K562 (cell line): ENCODE measurements at regions not wholly inside any gene's neighbourhood (a gene's known extent, or its start where the extent isn't known, plus 50 kb on each side); places are given as distances from the start of the nearest gene placed in this dataset.

Source experiments
- ATAC-seq: fragments of 200-7000 bp; cut with Tn5 transposase; 3 replicates; pipeline ENCODE4 v1.9.1; 2020; ENCODE audit warnings: moderate library complexity
- BruUV-seq: library from RNA; stranded (reverse); fragments of 400-500 nt; replicated peaks from 2 replicates; lab custom pipeline; 2021; lab: Mats Ljungman, UMichigan
- CTCF ChIA-PET: fragments of 300-600 bp; formaldehyde crosslinking; extraction: SDS; loops from one replicate; lab custom pipeline; 2021; ENCODE audit warnings: low intra/inter-chr PET ratio; lab: Yijun Ruan, JAX
- POLR2A ChIA-PET: fragments of 300-600, 350-650 bp; sonication (Branson Sonifier 250); formaldehyde crosslinking; extraction: SDS; loops from one replicate; lab custom pipeline; 2021; ENCODE audit warnings: antibody characterized with exemption, inconsistent platforms; lab: Yijun Ruan, JAX
- DNase-seq, 4 experiments: peaks; one replicate each; pipeline versions ENCODE4 v3.0.0 to v3.0.0-alpha.2; 2011 to 2018; ENCODE audit warnings: low spot score in 3 of 4, mixed read lengths in 3 of 4; ENCODE audit errors: extremely low read depth in 1 of 4
- FAIRE-seq: peaks from 2 replicates; lab custom pipeline; 2011; peaks lifted over from hg19 to GRCh38; lab: Jason Lieb, UNC
- H2AFZ ChIP-seq: 2 replicates; pipeline ENCODE4 v1.6.0; 2011; ENCODE audit warnings: low read depth, low read length, control low read depth, inconsistent platforms
- H3K27ac ChIP-seq: fragments of 200-600 bp; 3 replicates; pipeline ENCODE4 v1.8.0; 2011; ENCODE audit warnings: low read depth, mild to moderate bottlenecking, control low read depth, inconsistent platforms, low read length, moderate library complexity, mixed read lengths; ENCODE audit errors: extremely low read depth
- H3K27me3 ChIP-seq, 2 experiments: fragments of 300-600 bp in 1 of 2; 2 replicates in 1 of 2; 3 replicates in 1 of 2; pipeline versions ENCODE4 v1.6.0 to v1.8.0; 2011; ENCODE audit warnings: inconsistent platforms in 2 of 2, low read length in 2 of 2, mild to moderate bottlenecking in 1 of 2, mixed read lengths in 1 of 2, moderate library complexity in 1 of 2; ENCODE audit not compliant: control insufficient read depth in 2 of 2, insufficient read depth in 2 of 2
- H3K36me3 ChIP-seq: fragments of 300-600 bp; 3 replicates; pipeline ENCODE4 v1.8.0; 2011; ENCODE audit warnings: mild to moderate bottlenecking, low read length, inconsistent platforms; ENCODE audit not compliant: control insufficient read depth, insufficient read depth
- H3K4me1 ChIP-seq, 2 experiments: fragments of 200-600 bp in 1 of 2; replicated peaks in 1 of 2; 2 replicates in 1 of 2; 3 replicates in 1 of 2; pipeline versions ENCODE4 v1.5.1 to v1.8.0; 2011; ENCODE audit warnings: inconsistent platforms in 2 of 2, low read length in 2 of 2, mild to moderate bottlenecking in 1 of 2, mixed read lengths in 1 of 2, moderate library complexity in 1 of 2; ENCODE audit not compliant: control insufficient read depth in 2 of 2, insufficient read depth in 2 of 2
- H3K4me2 ChIP-seq: 2 replicates; pipeline ENCODE4 v1.6.1; 2011; ENCODE audit warnings: low read length, control low read depth, inconsistent platforms, mixed read lengths; ENCODE audit not compliant: insufficient read depth
- H3K4me3 ChIP-seq: fragments of 200-600 bp; sonication (generic), shearing (Covaris generic); 2 replicates; pipeline ENCODE4 v1.5.1; 2016; ENCODE audit warnings: control low read depth, inconsistent platforms
- H3K79me2 ChIP-seq: fragments of 200-600 bp; 3 replicates; pipeline ENCODE4 v1.8.0; 2011; ENCODE audit warnings: low read length, inconsistent platforms; ENCODE audit not compliant: control insufficient read depth, insufficient read depth
- H3K9ac ChIP-seq, 2 experiments: 2 replicates each; pipeline versions ENCODE4 v1.6.0 to v1.6.1; 2011; ENCODE audit warnings: low read depth in 2 of 2, low read length in 2 of 2, control low read depth in 1 of 2, inconsistent platforms in 1 of 2, mild to moderate bottlenecking in 1 of 2, mixed read lengths in 1 of 2; ENCODE audit not compliant: insufficient read depth in 1 of 2
- H3K9me1 ChIP-seq: one replicate; pipeline ENCODE4 v1.6.0; 2011; ENCODE audit warnings: inconsistent platforms, mild to moderate bottlenecking, low read length, moderate library complexity; ENCODE audit not compliant: control insufficient read depth, insufficient read depth
- H3K9me3 ChIP-seq: replicated peaks from 2 replicates; pipeline ENCODE4 v1.5.1; 2011; ENCODE audit warnings: low read depth, low read length, inconsistent platforms; ENCODE audit not compliant: control insufficient read depth, insufficient read depth
- H4K20me1 ChIP-seq: replicated peaks from 2 replicates; pipeline ENCODE4 v1.6.1; 2011; ENCODE audit warnings: low read length, inconsistent platforms, mixed read lengths; ENCODE audit not compliant: control insufficient read depth, insufficient read depth
- DMBX1 ChIP-seq: fragments of 250-450 bp; sonication (Bioruptor Pico); IDR thresholded peaks from 2 replicates; pipeline ENCODE4 v1.8.0; 2022; ENCODE audit warnings: inconsistent platforms, mild to moderate bottlenecking, moderate library complexity, borderline replicate concordance
- FOXA3 ChIP-seq, 2 experiments: fragments of 450-650 bp in 1 of 2; sonication (generic) in 1 of 2; formaldehyde crosslinking; IDR thresholded peaks in 1 of 2; conservative IDR thresholded peaks in 1 of 2; 2 replicates each; pipeline versions ENCODE4 v1.4.0 to v1.8.0; 2020 to 2022; ENCODE audit warnings: mild to moderate bottlenecking in 2 of 2, missing genetic modification reagents in 1 of 2
- IRF2 ChIP-seq: sonication (generic); formaldehyde crosslinking; IDR thresholded peaks from 2 replicates; pipeline ENCODE4 v1.8.1; 2022; ENCODE audit warnings: mild to moderate bottlenecking, missing genetic modification reagents
- RBFOX2 ChIP-seq: fragments of 200-400 bp; formaldehyde crosslinking; IDR thresholded peaks from 2 replicates; pipeline ENCODE4 v1.6.1; 2017; ENCODE audit warnings: low read depth, mild to moderate bottlenecking, low read length, moderate library complexity
- SMARCA5 ChIP-seq: fragments of 450-650 bp; IDR thresholded peaks from 2 replicates; pipeline ENCODE4 v1.6.1; 2016
- TCFL5 ChIP-seq: fragments of 250-450 bp; sonication (Bioruptor Pico); conservative IDR thresholded peaks from 2 replicates; pipeline ENCODE4 v1.6.1; 2021; ENCODE audit warnings: mild to moderate bottlenecking, moderate library complexity, matching md5 sums
- ZKSCAN8 ChIP-seq: fragments of 200-800 bp; sonication (Bioruptor generic); IDR thresholded peaks from 2 replicates; pipeline ENCODE4 v1.6.1; 2016; ENCODE audit warnings: missing genetic modification characterization, missing compliant biosample characterization
- ZNF133 ChIP-seq: fragments of 250-450 bp; sonication (Bioruptor Pico); IDR thresholded peaks from 2 replicates; pipeline ENCODE4 v1.4.0; 2020; ENCODE audit warnings: mild to moderate bottlenecking
- ZNF253 ChIP-seq: fragments of 250-450 bp; sonication (Bioruptor Pico); conservative IDR thresholded peaks from 2 replicates; pipeline ENCODE4 v1.6.1; 2021; ENCODE audit warnings: mild to moderate bottlenecking
- ZNF431 ChIP-seq: sonication (generic); formaldehyde crosslinking; IDR thresholded peaks from 2 replicates; pipeline ENCODE4 v1.8.0; 2022; ENCODE audit warnings: mild to moderate bottlenecking, missing genetic modification reagents
- ZNF436 ChIP-seq: fragments of 250-450, 450-650 bp; sonication (Bioruptor Pico); formaldehyde crosslinking; IDR thresholded peaks from 2 replicates; pipeline ENCODE4 v1.7.0; 2020; ENCODE audit warnings: mild to moderate bottlenecking
- WGBS: fragments of 100-300 bp; shearing (Covaris generic); methylation state at CpG from one replicate; pipeline ENCODE4 v1.1.6; 2016; ENCODE audit warnings: low coverage, mixed read lengths; ENCODE audit not compliant: insufficient coverage; ENCODE audit errors: missing lambda C conversion rate; 5-methylcytosine and 5-hydroxymethylcytosine counted together
- in situ Hi-C: fragments of 300-500 bp; cut with MboI; formaldehyde crosslinking; loops from 4 replicates; pipeline ENCODE4 v1.15.0; 2018; ENCODE audit warnings: inconsistent platforms, mixed read lengths
- intact Hi-C: fragments of 100-400 bp; cut with micrococcal nuclease; formaldehyde crosslinking; loops from 2 replicates; pipeline ENCODE4 v1.14.2; 2022
- TF ChIP-seq, protein P1 (sequence below): fragments of 250-450 bp; sonication (Bioruptor Pico); IDR thresholded peaks from 2 replicates; pipeline ENCODE4 v1.4.0; 2020
- TF ChIP-seq, protein P2 (sequence below): fragments of 450-650 bp; IDR thresholded peaks from 2 replicates; pipeline ENCODE4 v1.6.1; 2018; ENCODE audit not compliant: partially characterized antibody

DNA sequence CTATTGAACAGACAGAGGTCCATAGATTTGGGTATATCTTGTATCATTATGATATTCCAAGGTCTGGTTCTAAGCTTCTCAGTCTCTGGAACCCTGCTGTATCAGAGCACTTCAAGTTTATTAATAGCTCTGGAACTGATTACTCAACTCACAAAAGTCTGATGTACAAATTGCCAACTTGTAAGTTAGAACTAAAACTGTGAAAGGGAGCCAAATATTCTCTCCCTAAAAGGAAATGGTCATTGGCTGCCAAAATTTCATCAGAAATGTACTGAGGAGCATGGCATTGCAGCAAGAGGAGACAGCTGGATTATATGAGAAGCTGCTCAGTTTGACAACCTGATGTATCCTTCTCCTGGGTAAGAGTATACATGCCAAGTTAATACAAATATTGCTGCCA, 828.8 kb upstream of the SEL1L start (continued):
- TF ChIP-seq, protein P1, sequence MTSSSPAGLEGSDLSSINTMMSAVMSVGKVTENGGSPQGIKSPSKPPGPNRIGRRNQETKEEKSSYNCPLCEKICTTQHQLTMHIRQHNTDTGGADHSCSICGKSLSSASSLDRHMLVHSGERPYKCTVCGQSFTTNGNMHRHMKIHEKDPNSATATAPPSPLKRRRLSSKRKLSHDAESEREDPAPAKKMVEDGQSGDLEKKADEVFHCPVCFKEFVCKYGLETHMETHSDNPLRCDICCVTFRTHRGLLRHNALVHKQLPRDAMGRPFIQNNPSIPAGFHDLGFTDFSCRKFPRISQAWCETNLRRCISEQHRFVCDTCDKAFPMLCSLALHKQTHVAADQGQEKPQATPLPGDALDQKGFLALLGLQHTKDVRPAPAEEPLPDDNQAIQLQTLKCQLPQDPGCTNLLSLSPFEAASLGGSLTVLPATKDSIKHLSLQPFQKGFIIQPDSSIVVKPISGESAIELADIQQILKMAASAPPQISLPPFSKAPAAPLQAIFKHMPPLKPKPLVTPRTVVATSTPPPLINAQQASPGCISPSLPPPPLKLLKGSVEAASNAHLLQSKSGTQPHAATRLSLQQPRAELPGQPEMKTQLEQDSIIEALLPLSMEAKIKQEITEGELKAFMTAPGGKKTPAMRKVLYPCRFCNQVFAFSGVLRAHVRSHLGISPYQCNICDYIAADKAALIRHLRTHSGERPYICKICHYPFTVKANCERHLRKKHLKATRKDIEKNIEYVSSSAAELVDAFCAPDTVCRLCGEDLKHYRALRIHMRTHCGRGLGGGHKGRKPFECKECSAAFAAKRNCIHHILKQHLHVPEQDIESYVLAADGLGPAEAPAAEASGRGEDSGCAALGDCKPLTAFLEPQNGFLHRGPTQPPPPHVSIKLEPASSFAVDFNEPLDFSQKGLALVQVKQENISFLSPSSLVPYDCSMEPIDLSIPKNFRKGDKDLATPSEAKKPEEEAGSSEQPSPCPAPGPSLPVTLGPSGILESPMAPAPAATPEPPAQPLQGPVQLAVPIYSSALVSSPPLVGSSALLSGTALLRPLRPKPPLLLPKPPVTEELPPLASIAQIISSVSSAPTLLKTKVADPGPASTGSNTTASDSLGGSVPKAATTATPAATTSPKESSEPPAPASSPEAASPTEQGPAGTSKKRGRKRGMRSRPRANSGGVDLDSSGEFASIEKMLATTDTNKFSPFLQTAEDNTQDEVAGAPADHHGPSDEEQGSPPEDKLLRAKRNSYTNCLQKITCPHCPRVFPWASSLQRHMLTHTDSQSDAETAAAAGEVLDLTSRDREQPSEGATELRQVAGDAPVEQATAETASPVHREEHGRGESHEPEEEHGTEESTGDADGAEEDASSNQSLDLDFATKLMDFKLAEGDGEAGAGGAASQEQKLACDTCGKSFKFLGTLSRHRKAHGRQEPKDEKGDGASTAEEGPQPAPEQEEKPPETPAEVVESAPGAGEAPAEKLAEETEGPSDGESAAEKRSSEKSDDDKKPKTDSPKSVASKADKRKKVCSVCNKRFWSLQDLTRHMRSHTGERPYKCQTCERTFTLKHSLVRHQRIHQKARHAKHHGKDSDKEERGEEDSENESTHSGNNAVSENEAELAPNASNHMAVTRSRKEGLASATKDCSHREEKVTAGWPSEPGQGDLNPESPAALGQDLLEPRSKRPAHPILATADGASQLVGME (CRISPR knock-in tag): no peak
- TF ChIP-seq ZNF431 (CRISPR knock-in tag): no peak

- in situ Hi-C loops: no loop called here
- Histone ChIP-seq H2AFZ (no peak overlapping the region), H3K79me2 (no peaks in the 10 kb centered on the region), H3K9ac (no peak overlapping the region), H3K4me2 (no peak overlapping the region), H4K20me1 (no peaks in the 10 kb centered on the region), H3K4me3 (no peak overlapping the region), H3K4me1 (no peaks in the 10 kb centered on the region), H3K27me3 (no peaks in the 10 kb centered on the region), H3K27ac (no peak overlapping the region), H3K36me3 (no peaks in the 10 kb centered on the region), H3K9me1 (no peaks in the 10 kb centered on the region), H3K9me3 (no peaks in the 10 kb centered on the region)
- no peak for FAIRE-seq
- 0% methylated on average over 4 of the region's 4 CpGs for WGBS
- DNase-seq: no peak
- ChIA-PET CTCF (no interaction called here), POLR2A (no interaction called here)
- no peak for ATAC-seq
- intact Hi-C loops: no loop called here
- no TSS peak for BruUV-seq
- TF ChIP-seq DMBX1 (CRISPR knock-in tag) (no peak), ZKSCAN8 (no peak), SMARCA5 (no peak), FOXA3 (CRISPR knock-in tag; conservative IDR thresholded peaks at IDR 0.05 in 1 of 2, IDR thresholded peaks at IDR 0.05 in 1 of 2) (no peak), IRF2 (CRISPR knock-in tag) (no peak), TCFL5 (CRISPR knock-in tag) (no peak), RBFOX2 (no peak), ZNF133 (CRISPR knock-in tag) (no peak), ZNF253 (CRISPR knock-in tag) (no peak), ZNF436 (no peak)
- TF ChIP-seq, protein P2, sequence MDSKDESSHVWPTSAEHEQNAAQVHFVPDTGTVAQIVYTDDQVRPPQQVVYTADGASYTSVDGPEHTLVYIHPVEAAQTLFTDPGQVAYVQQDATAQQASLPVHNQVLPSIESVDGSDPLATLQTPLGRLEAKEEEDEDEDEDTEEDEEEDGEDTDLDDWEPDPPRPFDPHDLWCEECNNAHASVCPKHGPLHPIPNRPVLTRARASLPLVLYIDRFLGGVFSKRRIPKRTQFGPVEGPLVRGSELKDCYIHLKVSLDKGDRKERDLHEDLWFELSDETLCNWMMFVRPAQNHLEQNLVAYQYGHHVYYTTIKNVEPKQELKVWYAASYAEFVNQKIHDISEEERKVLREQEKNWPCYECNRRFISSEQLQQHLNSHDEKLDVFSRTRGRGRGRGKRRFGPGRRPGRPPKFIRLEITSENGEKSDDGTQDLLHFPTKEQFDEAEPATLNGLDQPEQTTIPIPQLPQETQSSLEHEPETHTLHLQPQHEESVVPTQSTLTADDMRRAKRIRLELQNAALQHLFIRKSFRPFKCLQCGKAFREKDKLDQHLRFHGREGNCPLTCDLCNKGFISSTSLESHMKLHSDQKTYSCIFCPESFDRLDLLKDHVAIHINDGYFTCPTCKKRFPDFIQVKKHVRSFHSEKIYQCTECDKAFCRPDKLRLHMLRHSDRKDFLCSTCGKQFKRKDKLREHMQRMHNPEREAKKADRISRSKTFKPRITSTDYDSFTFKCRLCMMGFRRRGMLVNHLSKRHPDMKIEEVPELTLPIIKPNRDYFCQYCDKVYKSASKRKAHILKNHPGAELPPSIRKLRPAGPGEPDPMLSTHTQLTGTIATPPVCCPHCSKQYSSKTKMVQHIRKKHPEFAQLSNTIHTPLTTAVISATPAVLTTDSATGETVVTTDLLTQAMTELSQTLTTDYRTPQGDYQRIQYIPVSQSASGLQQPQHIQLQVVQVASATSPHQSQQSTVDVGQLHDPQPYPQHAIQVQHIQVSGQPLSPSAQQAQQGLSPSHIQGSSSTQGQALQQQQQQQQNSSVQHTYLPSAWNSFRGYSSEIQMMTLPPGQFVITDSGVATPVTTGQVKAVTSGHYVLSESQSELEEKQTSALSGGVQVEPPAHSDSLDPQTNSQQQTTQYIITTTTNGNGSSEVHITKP: no peak
Measured at GRCh38 chr14:82365471-82365870, 831.8 kb upstream of the SEL1L start.
